ENCODE measurements at regions not wholly inside any gene's neighbourhood (a gene's known extent, or its start where the extent isn't known, plus 50 kb on each side); places are given as distances from the start of the nearest gene placed in this dataset.

DNA sequence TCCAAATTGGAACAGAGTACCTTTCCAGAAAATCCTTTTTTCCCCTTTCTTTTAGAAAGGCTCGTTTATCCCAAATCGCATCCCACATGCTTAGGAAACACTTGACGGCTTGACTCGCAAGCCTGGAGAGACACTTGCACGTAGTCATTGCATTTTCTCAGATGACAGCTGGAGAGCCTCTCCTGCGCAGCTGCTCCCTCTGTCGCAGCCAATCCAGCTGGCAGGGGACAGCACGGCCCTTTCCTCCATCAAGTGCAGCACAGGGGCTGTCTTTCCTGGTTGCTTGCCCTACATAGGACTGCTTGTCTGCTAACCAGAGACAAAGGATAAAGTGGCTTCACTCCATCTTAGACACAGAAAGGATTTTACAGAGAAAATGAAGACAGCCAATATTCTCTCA is 77.6 kb upstream of the RGS17 start:
- Histone ChIP-seq H3K23me2 (ENCODE audit: insufficient read length, low read depth, low read length, poor library complexity, severe bottlenecking) (no peaks in the 10 kb centered on the region), H3K14ac (ENCODE audit: insufficient read depth, low read length) (no peak overlapping the region), H3K27ac (ENCODE audit: insufficient read length, low read depth, low read length) (no peak overlapping the region), H2BK20ac (ENCODE audit: low read depth, low read length, poor library complexity, severe bottlenecking) (no peak overlapping the region), H3K9ac (ENCODE audit: extremely low read depth, insufficient read length, low read length) (no peak overlapping the region), H2BK15ac (ENCODE audit: low read depth, low read length) (no peak overlapping the region), H3K18ac (ENCODE audit: insufficient read length, low read depth, low read length) (no peak overlapping the region), H2BK120ac (ENCODE audit: low read depth, low read length, poor library complexity, severe bottlenecking) (no peak overlapping the region), H3K4me1 (ENCODE audit: insufficient read depth, low read length) (no peaks in the 10 kb centered on the region), H2BK5ac (ENCODE audit: insufficient read length, low read length) (no peak overlapping the region), H3T11ph (ENCODE audit: low read length) (no peak overlapping the region), H3K79me1 (ENCODE audit: insufficient read depth, low read depth, low read length, poor library complexity, severe bottlenecking) (no peaks in the 10 kb centered on the region), H4K8ac (replicated peaks; ENCODE audit: insufficient read length, low read depth, low read length) (no peak overlapping the region), H2AFZ (ENCODE audit: low read length) (no peak overlapping the region), H3K23ac (ENCODE audit: insufficient read length, low read depth, low read length) (no peak overlapping the region), H2AK5ac (ENCODE audit: insufficient read length, low read length) (no peak overlapping the region), H3K79me2 (ENCODE audit: insufficient read depth, low read length) (no peaks in the 10 kb centered on the region), H3K27me3 (ENCODE audit: insufficient read depth, low read length) (no peaks in the 10 kb centered on the region), H4K20me1 (ENCODE audit: control insufficient read depth, insufficient read depth, insufficient read length) (no peaks in the 10 kb centered on the region), H3K9me3 (ENCODE audit: control insufficient read depth, low read depth, low read length) (no peaks in the 10 kb centered on the region), H3K4ac (ENCODE audit: low read depth, low read length) (no peak overlapping the region), H3K56ac (ENCODE audit: insufficient read length, low read depth, low read length) (no peak overlapping the region), H3K4me2 (ENCODE audit: insufficient read depth, insufficient read length, low read length) (no peak overlapping the region), H4K5ac (ENCODE audit: insufficient read length, low read depth, low read length) (no peak overlapping the region), H2BK12ac (ENCODE audit: insufficient read length, low read depth, low read length) (no peak overlapping the region), H4K91ac (ENCODE audit: insufficient read length, low read depth, low read length) (no peak overlapping the region)
- TF ChIP-seq CTCF (conservative IDR thresholded peaks at IDR 0.05) = no peak
- Mint-ChIP-seq H3K36me3 (ENCODE audit: insufficient read depth in 1 of 3, low read depth in 3 of 3) (no peaks in the 10 kb centered on the region), H3K27me3 (ENCODE audit: low read depth) (no peaks in the 10 kb centered on the region), H3K4me3 (no peak overlapping the region), H3K9me3 (no peaks in the 10 kb centered on the region), H3K27ac (no peak overlapping the region), H3K4me1 (no peaks in the 10 kb centered on the region)
- no CpG with 5 or more reads among the region's 8 CpGs for WGBS (ENCODE audit: extremely low coverage, insufficient read length, low lambda C conversion rate)
- no peak for DNase-seq
